GM12878 (cell line): ENCODE measurements at regions not wholly inside any gene's neighbourhood (a gene's known extent, or its start where the extent isn't known, plus 50 kb on each side); places are given as distances from the start of the nearest gene placed in this dataset.

Experiments
- CTCF ChIP-seq, 3 experiments: IDR thresholded peaks in 2 of 3; conservative IDR thresholded peaks in 1 of 3; 2 replicates each; pipeline ENCODE4 v1.5.1; 2011; ENCODE audit warnings: low read depth in 3 of 3, low read length in 3 of 3, mild to moderate bottlenecking in 3 of 3, control low read depth in 2 of 3, moderate library complexity in 2 of 3, inconsistent platforms in 1 of 3, mixed read lengths in 1 of 3; ENCODE audit not compliant: control insufficient read depth in 2 of 3, insufficient read depth in 1 of 3; ENCODE audit errors: extremely low read depth in 1 of 3
- E2F4 ChIP-seq: IDR thresholded peaks from 2 replicates; pipeline ENCODE4 v1.6.1; 2012; ENCODE audit warnings: low read depth, low read length, improper control_type of control experiment
- EZH2 ChIP-seq: IDR thresholded peaks from 2 replicates; pipeline ENCODE4 v1.6.1; 2012; ENCODE audit warnings: low read depth, mild to moderate bottlenecking, control low read depth, inconsistent platforms, low read length, borderline replicate concordance; ENCODE audit not compliant: control insufficient read depth
- GABPA ChIP-seq: IDR thresholded peaks from 2 replicates; pipeline ENCODE4 v1.6.1; 2014; ENCODE audit warnings: antibody characterized with exemption, low read depth, mild to moderate bottlenecking, inconsistent platforms
- POLR2A ChIP-seq: IDR thresholded peaks from 2 replicates; pipeline ENCODE4 v1.6.1; 2011; ENCODE audit warnings: low read depth, mild to moderate bottlenecking, low read length
- POLR2AphosphoS5 ChIP-seq: IDR thresholded peaks from 2 replicates; pipeline ENCODE4 v1.6.1; 2011; ENCODE audit warnings: mild to moderate bottlenecking, low read length, inconsistent platforms
- SIN3A ChIP-seq: IDR thresholded peaks from 2 replicates; pipeline ENCODE4 v1.6.1; 2012; ENCODE audit warnings: low read depth, low read length, improper control_type of control experiment
- SPI1 ChIP-seq: IDR thresholded peaks from 2 replicates; pipeline ENCODE4 v1.6.1; 2011; ENCODE audit warnings: low read depth, mild to moderate bottlenecking, low read length, moderate library complexity, borderline replicate concordance; ENCODE audit not compliant: insufficient read depth

GRCh38 chr11:121965330-121965729, 150.7 kb downstream of the BLID start:
- no peak for TF ChIP-seq EZH2
- no peak for TF ChIP-seq GABPA
- TF ChIP-seq CTCF (IDR thresholded peaks at IDR 0.05 in 2 of 3, conservative IDR thresholded peaks at IDR 0.05 in 1 of 3; ENCODE audit: control insufficient read depth in 2 of 3, extremely low read depth in 1 of 3, insufficient read depth in 1 of 3, low read depth in 3 of 3, low read length in 3 of 3), result no peak
- TF ChIP-seq POLR2A, result no peak
- TF ChIP-seq POLR2AphosphoS5, result no peak
- no peak for TF ChIP-seq SIN3A
- TF ChIP-seq E2F4, result no peak
- no peak for TF ChIP-seq SPI1
